Stimulated activated CD8-positive, alpha-beta memory T cell treated with anti-CD3 and anti-CD28 coated beads, Interleukin-4, amount 100 ng/mL, for 48 hours (primary cell): ENCODE measurements at regions not wholly inside any gene's neighbourhood (a gene's known extent, or its start where the extent isn't known, plus 50 kb on each side); places are given as distances from the start of the nearest gene placed in this dataset.

Experiments
- DNase-seq: peaks from one replicate; pipeline ENCODE4 v3.0.0-alpha.2; 2020

GRCh38 chr12:96134200-96134599, 60.0 kb upstream of the ELK3 start:
- DNase-seq: no peak

- DNase-seq: no peak
Observed at GRCh38 chr12:96136161-96136560, 58.0 kb upstream of the ELK3 start.

- DNase-seq: no peak
Observed at GRCh38 chr12:96136725-96137378, 57.3 kb upstream of the ELK3 start.

- no peak for DNase-seq
Observed at GRCh38 chr12:96140174-96140573, 54.0 kb upstream of the ELK3 start.

GRCh38 chr12:96141216-96141912, 52.8 kb upstream of the ELK3 start:
- DNase-seq: no peak

- no peak for DNase-seq
Observed at GRCh38 chr12:96143392-96143791, 50.8 kb upstream of the ELK3 start.

- no peak for DNase-seq
Observed at GRCh38 chr12:96143827-96144565, 50.2 kb upstream of the ELK3 start.
